ENCODE measurements at regions not wholly inside any gene's neighbourhood (a gene's known extent, or its start where the extent isn't known, plus 50 kb on each side); places are given as distances from the start of the nearest gene placed in this dataset.
"Not testable (repeated sequence)": the region's sequence is repeated elsewhere in the genome, so short reads cannot be mapped to it uniquely, and the experiment has no call there.

GRCh38 chr1:30524840-30525617 lies 198.4 kb downstream of the MATN1 start:
- no peak overlapping the region for H3K4me3 ChIP-seq (ENCODE audit: low read depth, low read length)
- no peak for TF ChIP-seq CTCF (IDR thresholded peaks at IDR 0.05; ENCODE audit: borderline replicate concordance, insufficient read depth, low read depth, low read length)

GRCh38 chr1:30524025-30524555 lies 199.3 kb downstream of the MATN1 start:
- not testable (repeated sequence) for H3K4me3 ChIP-seq (ENCODE audit: low read depth, low read length)

- H3K4me3 ChIP-seq (ENCODE audit: low read depth, low read length): no peak overlapping the region
- no peak for TF ChIP-seq CTCF (IDR thresholded peaks at IDR 0.05; ENCODE audit: borderline replicate concordance, insufficient read depth, low read depth, low read length)
These were observed 200.0 kb downstream of the MATN1 start for GRCh38 chr1:30523055-30524020.

DNA sequence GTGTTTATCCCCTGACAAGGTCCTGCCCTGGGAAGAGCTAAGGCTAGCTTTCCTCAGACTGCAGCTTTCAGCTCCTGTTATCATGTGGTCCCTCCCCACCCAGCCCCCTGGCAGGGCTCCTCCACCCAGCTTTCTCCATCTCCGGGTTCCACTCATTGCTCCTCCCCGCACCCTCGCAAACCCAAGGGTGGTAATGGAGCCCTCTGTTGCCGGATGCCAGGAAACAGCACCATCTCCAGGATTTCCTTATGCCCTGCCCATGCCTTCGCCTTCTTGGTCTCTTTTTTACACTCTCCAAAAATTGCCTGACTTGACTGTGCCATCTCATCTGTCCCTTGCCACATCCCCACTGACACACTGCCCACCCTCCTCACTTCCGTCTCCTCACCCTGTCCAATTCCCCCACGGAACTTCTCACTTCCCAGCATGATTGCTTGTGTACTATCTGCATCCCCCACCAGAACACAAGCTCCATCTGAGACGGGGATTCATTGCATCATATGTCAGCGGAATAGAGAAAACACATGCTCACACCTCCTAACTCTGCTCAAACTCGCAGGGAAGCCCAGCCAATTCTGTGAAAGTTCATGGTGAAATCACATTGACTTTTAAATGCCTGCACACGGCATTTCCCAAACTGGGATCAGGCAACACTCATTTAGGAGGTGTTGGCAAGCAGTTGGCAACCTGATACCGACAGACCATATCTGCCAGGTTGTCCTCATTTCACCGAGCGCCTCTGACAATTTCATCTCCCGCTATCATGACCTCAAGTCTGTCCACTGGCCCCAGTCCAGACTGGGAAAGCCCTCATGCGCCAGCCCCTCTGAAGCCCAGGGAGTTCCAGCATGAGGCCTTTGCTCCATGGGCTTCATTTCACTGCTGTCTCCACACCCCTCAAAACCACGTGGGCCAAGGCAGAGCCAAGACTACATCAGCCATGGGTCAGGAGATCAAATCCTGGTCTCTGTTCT lies 201.1 kb downstream of the MATN1 start:
- no peak for TF ChIP-seq CTCF (IDR thresholded peaks at IDR 0.05; ENCODE audit: borderline replicate concordance, insufficient read depth, low read depth, low read length)
- H3K4me3 ChIP-seq (ENCODE audit: low read depth, low read length): no peak overlapping the region

DNA sequence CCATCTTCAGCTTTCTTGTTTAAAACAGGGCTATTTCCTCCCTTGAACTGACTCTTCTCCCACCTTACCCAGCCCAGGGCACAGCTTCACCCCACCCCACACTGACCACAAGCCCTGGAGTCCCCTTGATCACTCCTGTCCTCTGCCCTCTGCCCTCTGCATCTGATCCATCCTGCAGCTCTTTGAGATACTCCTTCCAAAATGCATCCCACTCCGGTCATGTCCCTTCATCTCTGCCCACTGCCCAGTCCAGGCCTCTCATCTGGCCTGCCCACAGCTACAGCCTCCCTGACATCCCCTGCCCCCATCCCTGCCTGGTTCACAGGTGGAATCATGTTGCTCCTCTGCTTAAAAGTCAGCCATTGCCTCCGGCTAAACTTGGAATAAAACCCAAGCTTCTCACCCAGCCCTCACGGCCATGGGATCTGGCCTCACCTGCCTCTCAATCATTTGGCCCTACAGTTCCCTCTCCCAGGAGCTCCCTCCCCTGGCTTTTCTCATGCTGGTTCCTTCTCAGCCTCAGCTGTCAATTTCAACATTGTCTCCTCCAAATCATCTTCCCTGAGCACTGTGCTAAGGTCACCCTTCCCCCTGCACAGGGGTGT lies 202.0 kb downstream of the MATN1 start:
- TF ChIP-seq CTCF (IDR thresholded peaks at IDR 0.05; ENCODE audit: borderline replicate concordance, insufficient read depth, low read depth, low read length): no peak
- no peak overlapping the region for H3K4me3 ChIP-seq (ENCODE audit: low read depth, low read length)

DNA sequence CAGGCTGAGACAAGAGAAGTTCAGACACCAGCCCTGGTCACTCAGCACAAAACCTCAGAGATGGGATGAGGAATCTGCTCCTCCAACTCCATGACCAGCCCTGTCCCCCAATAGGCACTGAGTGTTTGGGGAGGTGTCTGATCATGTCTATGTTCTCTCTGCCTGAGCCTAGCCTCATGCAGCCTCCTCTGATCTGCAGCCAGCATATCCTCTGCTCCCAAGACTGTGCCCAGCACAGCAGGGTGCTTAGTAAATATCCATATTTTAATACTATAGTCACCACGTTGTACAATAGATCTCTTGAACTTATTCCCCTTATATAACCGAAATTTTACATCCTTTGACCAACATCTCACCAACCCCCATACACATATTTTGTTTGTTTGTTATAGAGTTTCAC lies 202.9 kb downstream of the MATN1 start:
- no peak for TF ChIP-seq CTCF (IDR thresholded peaks at IDR 0.05; ENCODE audit: borderline replicate concordance, insufficient read depth, low read depth, low read length)

More for the DNA sequence above, 202.9 kb downstream of the MATN1 start:
- no peak overlapping the region for H3K4me3 ChIP-seq (ENCODE audit: low read depth, low read length)

All from GM12875 (cell line).